Keratinocyte (primary cell): ENCODE measurements at regions not wholly inside any gene's neighbourhood (a gene's known extent, or its start where the extent isn't known, plus 50 kb on each side); places are given as distances from the start of the nearest gene placed in this dataset.

ENCODE experiments used
- EZH2 ChIP-seq: IDR thresholded peaks from one replicate; pipeline ENCODE4 v1.6.1; 2012; ENCODE audit warnings: inconsistent platforms, mild to moderate bottlenecking, low read length, moderate library complexity
- TF ChIP-seq, protein P1 (sequence below), 3 experiments: IDR thresholded peaks in 1 of 3; conservative IDR thresholded peaks in 1 of 3; optimal IDR thresholded peaks in 1 of 3; 2 replicates in 2 of 3; 3 replicates in 1 of 3; pipeline versions ENCODE3 to v1.5.1; 2011; ENCODE audit warnings: low read length in 3 of 3, mild to moderate bottlenecking in 3 of 3, moderate library complexity in 2 of 3, control low read depth in 1 of 3, inconsistent platforms in 1 of 3; ENCODE audit not compliant: insufficient read depth in 2 of 3; ENCODE audit errors: extremely low read depth in 1 of 3

DNA sequence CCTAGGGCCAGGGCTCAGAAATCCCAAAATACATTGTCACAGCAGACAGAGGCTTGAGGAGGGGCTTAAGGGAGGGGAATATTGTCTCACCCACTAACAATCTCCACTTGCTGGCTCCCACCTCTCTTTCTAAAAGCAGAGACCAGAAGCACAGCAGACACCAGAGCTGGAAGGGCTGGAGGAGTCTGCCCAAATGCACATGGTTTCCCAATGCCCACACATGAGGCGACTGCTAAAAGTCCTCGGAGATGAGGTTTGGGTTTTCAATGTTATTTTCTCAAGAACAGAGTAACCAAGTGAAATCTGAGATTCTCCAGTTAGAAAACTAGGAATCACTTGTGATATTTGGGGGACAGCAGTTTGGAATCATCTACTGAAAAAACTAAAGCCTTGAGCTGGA is 325.6 kb upstream of the JARID2 start:
- TF ChIP-seq, protein P1, sequence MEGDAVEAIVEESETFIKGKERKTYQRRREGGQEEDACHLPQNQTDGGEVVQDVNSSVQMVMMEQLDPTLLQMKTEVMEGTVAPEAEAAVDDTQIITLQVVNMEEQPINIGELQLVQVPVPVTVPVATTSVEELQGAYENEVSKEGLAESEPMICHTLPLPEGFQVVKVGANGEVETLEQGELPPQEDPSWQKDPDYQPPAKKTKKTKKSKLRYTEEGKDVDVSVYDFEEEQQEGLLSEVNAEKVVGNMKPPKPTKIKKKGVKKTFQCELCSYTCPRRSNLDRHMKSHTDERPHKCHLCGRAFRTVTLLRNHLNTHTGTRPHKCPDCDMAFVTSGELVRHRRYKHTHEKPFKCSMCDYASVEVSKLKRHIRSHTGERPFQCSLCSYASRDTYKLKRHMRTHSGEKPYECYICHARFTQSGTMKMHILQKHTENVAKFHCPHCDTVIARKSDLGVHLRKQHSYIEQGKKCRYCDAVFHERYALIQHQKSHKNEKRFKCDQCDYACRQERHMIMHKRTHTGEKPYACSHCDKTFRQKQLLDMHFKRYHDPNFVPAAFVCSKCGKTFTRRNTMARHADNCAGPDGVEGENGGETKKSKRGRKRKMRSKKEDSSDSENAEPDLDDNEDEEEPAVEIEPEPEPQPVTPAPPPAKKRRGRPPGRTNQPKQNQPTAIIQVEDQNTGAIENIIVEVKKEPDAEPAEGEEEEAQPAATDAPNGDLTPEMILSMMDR (optimal IDR thresholded peaks at IDR 0.05 in 1 of 3, IDR thresholded peaks at IDR 0.05 in 1 of 3, conservative IDR thresholded peaks at IDR 0.05 in 1 of 3; ENCODE audit: extremely low read depth in 1 of 3, insufficient read depth in 2 of 3, low read length in 3 of 3), result no peak
- no peak for TF ChIP-seq EZH2
